K562 (cell line): ENCODE measurements at regions not wholly inside any gene's neighbourhood (a gene's known extent, or its start where the extent isn't known, plus 50 kb on each side); places are given as distances from the start of the nearest gene placed in this dataset.

Experiments used
- ATAC-seq: fragments of 200-7000 bp; cut with Tn5 transposase; 3 replicates; pipeline ENCODE4 v1.9.1; 2020; ENCODE audit warnings: moderate library complexity
- BruUV-seq: library from RNA; stranded (reverse); fragments of 400-500 nt; replicated peaks from 2 replicates; lab custom pipeline; 2021; lab: Mats Ljungman, UMichigan
- CTCF ChIA-PET: fragments of 300-600 bp; formaldehyde crosslinking; extraction: SDS; loops from one replicate; lab custom pipeline; 2021; ENCODE audit warnings: low intra/inter-chr PET ratio; lab: Yijun Ruan, JAX
- POLR2A ChIA-PET: fragments of 300-600, 350-650 bp; sonication (Branson Sonifier 250); formaldehyde crosslinking; extraction: SDS; loops from one replicate; lab custom pipeline; 2021; ENCODE audit warnings: antibody characterized with exemption, inconsistent platforms; lab: Yijun Ruan, JAX
- DNase-seq, 4 experiments: peaks; one replicate each; pipeline versions ENCODE4 v3.0.0 to v3.0.0-alpha.2; 2011 to 2018; ENCODE audit warnings: low spot score in 3 of 4, mixed read lengths in 3 of 4; ENCODE audit errors: extremely low read depth in 1 of 4
- FAIRE-seq: peaks from 2 replicates; lab custom pipeline; 2011; peaks lifted over from hg19 to GRCh38; lab: Jason Lieb, UNC
- H2AFZ ChIP-seq: 2 replicates; pipeline ENCODE4 v1.6.0; 2011; ENCODE audit warnings: low read depth, low read length, control low read depth, inconsistent platforms
- H3K27ac ChIP-seq: fragments of 200-600 bp; 3 replicates; pipeline ENCODE4 v1.8.0; 2011; ENCODE audit warnings: low read depth, mild to moderate bottlenecking, control low read depth, inconsistent platforms, low read length, moderate library complexity, mixed read lengths; ENCODE audit errors: extremely low read depth
- H3K27me3 ChIP-seq, 2 experiments: fragments of 300-600 bp in 1 of 2; 2 replicates in 1 of 2; 3 replicates in 1 of 2; pipeline versions ENCODE4 v1.6.0 to v1.8.0; 2011; ENCODE audit warnings: inconsistent platforms in 2 of 2, low read length in 2 of 2, mild to moderate bottlenecking in 1 of 2, mixed read lengths in 1 of 2, moderate library complexity in 1 of 2; ENCODE audit not compliant: control insufficient read depth in 2 of 2, insufficient read depth in 2 of 2
- H3K36me3 ChIP-seq: fragments of 300-600 bp; 3 replicates; pipeline ENCODE4 v1.8.0; 2011; ENCODE audit warnings: mild to moderate bottlenecking, low read length, inconsistent platforms; ENCODE audit not compliant: control insufficient read depth, insufficient read depth
- H3K4me1 ChIP-seq, 2 experiments: fragments of 200-600 bp in 1 of 2; replicated peaks in 1 of 2; 2 replicates in 1 of 2; 3 replicates in 1 of 2; pipeline versions ENCODE4 v1.5.1 to v1.8.0; 2011; ENCODE audit warnings: inconsistent platforms in 2 of 2, low read length in 2 of 2, mild to moderate bottlenecking in 1 of 2, mixed read lengths in 1 of 2, moderate library complexity in 1 of 2; ENCODE audit not compliant: control insufficient read depth in 2 of 2, insufficient read depth in 2 of 2
- H3K4me2 ChIP-seq: 2 replicates; pipeline ENCODE4 v1.6.1; 2011; ENCODE audit warnings: low read length, control low read depth, inconsistent platforms, mixed read lengths; ENCODE audit not compliant: insufficient read depth
- H3K4me3 ChIP-seq: fragments of 200-600 bp; sonication (generic), shearing (Covaris generic); 2 replicates; pipeline ENCODE4 v1.5.1; 2016; ENCODE audit warnings: control low read depth, inconsistent platforms
- H3K79me2 ChIP-seq: fragments of 200-600 bp; 3 replicates; pipeline ENCODE4 v1.8.0; 2011; ENCODE audit warnings: low read length, inconsistent platforms; ENCODE audit not compliant: control insufficient read depth, insufficient read depth
- H3K9ac ChIP-seq, 2 experiments: 2 replicates each; pipeline versions ENCODE4 v1.6.0 to v1.6.1; 2011; ENCODE audit warnings: low read depth in 2 of 2, low read length in 2 of 2, control low read depth in 1 of 2, inconsistent platforms in 1 of 2, mild to moderate bottlenecking in 1 of 2, mixed read lengths in 1 of 2; ENCODE audit not compliant: insufficient read depth in 1 of 2
- H3K9me1 ChIP-seq: one replicate; pipeline ENCODE4 v1.6.0; 2011; ENCODE audit warnings: inconsistent platforms, mild to moderate bottlenecking, low read length, moderate library complexity; ENCODE audit not compliant: control insufficient read depth, insufficient read depth
- H3K9me3 ChIP-seq: replicated peaks from 2 replicates; pipeline ENCODE4 v1.5.1; 2011; ENCODE audit warnings: low read depth, low read length, inconsistent platforms; ENCODE audit not compliant: control insufficient read depth, insufficient read depth
- H4K20me1 ChIP-seq: replicated peaks from 2 replicates; pipeline ENCODE4 v1.6.1; 2011; ENCODE audit warnings: low read length, inconsistent platforms, mixed read lengths; ENCODE audit not compliant: control insufficient read depth, insufficient read depth
- ARID4B ChIP-seq: sonication (generic); formaldehyde crosslinking; IDR thresholded peaks from 2 replicates; pipeline ENCODE4 v1.8.0; 2022; ENCODE audit warnings: mild to moderate bottlenecking, missing genetic modification reagents
- BRD9 ChIP-seq: fragments of 450-650 bp; IDR thresholded peaks from 2 replicates; pipeline ENCODE4 v1.6.1; 2018; ENCODE audit warnings: low read depth; ENCODE audit not compliant: partially characterized antibody
- CEBPG ChIP-seq, 3 experiments: fragments of 200-800 bp in 1 of 3; sonication (Bioruptor generic) in 1 of 3; sonication (generic) in 1 of 3; formaldehyde crosslinking in 1 of 3; IDR thresholded peaks in 2 of 3; conservative IDR thresholded peaks in 1 of 3; 2 replicates each; pipeline versions ENCODE4 v1.6.1 to v1.8.0; 2016 to 2022; ENCODE audit warnings: missing compliant biosample characterization in 2 of 3, missing genetic modification characterization in 2 of 3, mild to moderate bottlenecking in 1 of 3, missing genetic modification reagents in 1 of 3
- NFIC ChIP-seq: fragments of 450-650 bp; IDR thresholded peaks from 2 replicates; pipeline ENCODE4 v1.6.1; 2017; ENCODE audit warnings: mild to moderate bottlenecking, inconsistent platforms
- in situ Hi-C: fragments of 300-500 bp; cut with MboI; formaldehyde crosslinking; loops from 4 replicates; pipeline ENCODE4 v1.15.0; 2018; ENCODE audit warnings: inconsistent platforms, mixed read lengths
- intact Hi-C: fragments of 100-400 bp; cut with micrococcal nuclease; formaldehyde crosslinking; loops from 2 replicates; pipeline ENCODE4 v1.14.2; 2022

GRCh38 chr10:9625304-9625703 is 1392.4 kb upstream of the CELF2 start:
- Histone ChIP-seq H2AFZ (no peak overlapping the region), H3K9ac (no peak overlapping the region), H3K79me2 (no peaks in the 10 kb centered on the region), H3K9me3 (no peaks in the 10 kb centered on the region; the same call in 1 of the 2 replicates), H3K4me2 (no peak overlapping the region)
- no TSS peak for BruUV-seq
- CTCF ChIA-PET: no interaction called here
- DNase-seq: no peak
- intact Hi-C loops: no loop called here
- no peak for TF ChIP-seq NFIC
- no peak for TF ChIP-seq BRD9
- no peak for TF ChIP-seq CEBPG (CRISPR knock-in tag; IDR thresholded peaks at IDR 0.05)
- TF ChIP-seq CEBPG (tag; conservative IDR thresholded peaks at IDR 0.05 in 1 of 2, IDR thresholded peaks at IDR 0.05 in 1 of 2): peak in 1 of 2 experiments; percentile 19; a peak in 1 of 4 replicates
- TF ChIP-seq ARID4B: no peak
- TF ChIP-seq, all 486 proteins: peak for 1
- Histone ChIP-seq H3K4me1 (no peaks in the 10 kb centered on the region), H3K27me3 (no peaks in the 10 kb centered on the region), H3K4me3 (no peak overlapping the region), H3K27ac (no peak overlapping the region), H4K20me1 (no peaks in the 10 kb centered on the region), H3K36me3 (no peaks in the 10 kb centered on the region), H3K9me1 (no peaks in the 10 kb centered on the region)
- ATAC-seq: no peak
- no peak for FAIRE-seq
- in situ Hi-C loops: no loop called here
- POLR2A ChIA-PET: no interaction called here
